ENCODE measurements at regions not wholly inside any gene's neighbourhood (a gene's known extent, or its start where the extent isn't known, plus 50 kb on each side); places are given as distances from the start of the nearest gene placed in this dataset.

DNA sequence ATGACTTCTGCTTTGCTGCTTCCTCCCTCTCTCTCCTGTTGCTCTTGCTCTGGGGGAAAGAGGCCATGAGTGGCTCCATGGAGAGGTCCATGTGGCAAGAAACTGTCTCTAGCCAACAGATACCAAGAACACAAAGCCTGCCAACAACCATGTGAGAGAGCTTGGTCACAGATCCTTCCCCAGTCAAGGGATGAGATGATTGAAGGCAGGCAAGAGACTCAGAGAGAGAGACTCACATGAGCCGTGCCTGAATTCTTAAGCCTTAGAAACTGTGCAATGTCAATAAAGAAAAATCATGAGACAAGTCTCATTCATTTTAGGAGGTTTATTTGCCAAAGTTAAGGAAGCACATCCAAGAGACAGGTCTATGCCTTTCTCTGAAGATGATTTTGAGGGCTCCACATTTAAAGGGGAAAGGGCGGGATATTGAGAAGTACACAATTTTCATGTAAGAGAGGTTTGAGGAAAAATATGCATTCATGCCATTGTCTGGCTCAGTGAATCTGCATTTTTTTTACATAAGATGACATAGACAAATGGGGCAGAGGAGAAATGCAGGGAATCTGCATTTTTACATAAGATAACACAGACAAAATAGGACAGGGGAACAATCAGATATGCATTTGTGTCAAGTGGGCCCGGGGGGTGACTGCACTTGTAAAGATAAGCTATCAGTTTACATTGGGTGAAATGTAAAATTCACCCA, 59.5 kb upstream of the SUCLG2 start (continued):
- no peak for TF ChIP-seq IRF3 (IDR thresholded peaks at IDR 0.05; ENCODE audit: low read depth, low read length)
- TF ChIP-seq CTCF (IDR thresholded peaks at IDR 0.05) = no peak

DNA sequence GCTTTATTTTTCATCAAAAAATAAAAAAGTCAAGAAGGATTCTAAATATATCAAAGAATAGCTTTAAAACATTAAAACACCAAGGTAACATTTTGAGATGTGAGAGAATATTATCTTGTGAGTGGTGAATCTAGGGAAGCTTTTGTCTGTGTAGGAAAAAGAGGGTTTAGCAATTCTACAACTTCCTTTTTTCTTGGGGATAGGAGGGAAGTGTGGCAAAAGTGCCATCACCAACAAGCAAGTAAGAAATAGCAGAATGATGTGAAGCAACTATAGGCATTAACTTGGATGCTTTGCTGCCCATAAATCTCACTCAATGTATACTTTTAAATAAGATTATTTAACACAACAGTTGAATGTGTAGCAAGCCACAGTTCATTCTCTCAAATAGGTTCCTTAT, 57.8 kb upstream of the SUCLG2 start:
- Histone ChIP-seq H3K27ac (ENCODE audit: low read depth in 2 of 2, low read length in 1 of 2) (no peak overlapping the region), H3K27me3 (ENCODE audit: insufficient read depth) (no peaks in the 10 kb centered on the region), H3K9me3 (no peaks in the 10 kb centered on the region), H3K4me3 (ENCODE audit: low read depth in 2 of 2, low read length in 1 of 2) (no peak overlapping the region), H3K9me2 (no peaks in the 10 kb centered on the region), H3K9ac (no peak overlapping the region), H4K20me1 (ENCODE audit: insufficient read depth) (no peaks in the 10 kb centered on the region), H3K4me1 (ENCODE audit: control insufficient read depth in 1 of 2, insufficient read depth in 2 of 2, low read depth in 1 of 2, low read length in 1 of 2) (no peaks in the 10 kb centered on the region), H3K79me2 (ENCODE audit: insufficient read depth) (no peaks in the 10 kb centered on the region), H3F3A (replicated peaks; ENCODE audit: insufficient read depth) (no peaks in the 10 kb centered on the region), H3K36me3 (replicated peaks in 1 of 2; ENCODE audit: control insufficient read depth in 1 of 2, insufficient read depth in 2 of 2, low read length in 1 of 2) (no peaks in the 10 kb centered on the region), H3K4me2 (no peak overlapping the region), H2AFZ (ENCODE audit: low read depth) (no peak overlapping the region)
- no peak for DNase-seq
- TF ChIP-seq, protein P1, sequence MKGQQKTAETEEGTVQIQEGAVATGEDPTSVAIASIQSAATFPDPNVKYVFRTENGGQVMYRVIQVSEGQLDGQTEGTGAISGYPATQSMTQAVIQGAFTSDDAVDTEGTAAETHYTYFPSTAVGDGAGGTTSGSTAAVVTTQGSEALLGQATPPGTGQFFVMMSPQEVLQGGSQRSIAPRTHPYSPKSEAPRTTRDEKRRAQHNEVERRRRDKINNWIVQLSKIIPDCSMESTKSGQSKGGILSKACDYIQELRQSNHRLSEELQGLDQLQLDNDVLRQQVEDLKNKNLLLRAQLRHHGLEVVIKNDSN (IDR thresholded peaks at IDR 0.05; ENCODE audit: borderline replicate concordance, low read depth) = no peak
- TF ChIP-seq MXI1 (IDR thresholded peaks at IDR 0.05; ENCODE audit: low read depth, low read length) = no peak
- no peak for TF ChIP-seq SMC3 (IDR thresholded peaks at IDR 0.05; ENCODE audit: low read depth, low read length)
- no peak for TF ChIP-seq YY1 (IDR thresholded peaks at IDR 0.05; ENCODE audit: low read depth)
- TF ChIP-seq FOXJ3 (CRISPR knock-in tag; IDR thresholded peaks at IDR 0.05) = no peak
- no peak for TF ChIP-seq RFX5 (IDR thresholded peaks at IDR 0.05; ENCODE audit: low read length)
- no peak for TF ChIP-seq TEAD4 (IDR thresholded peaks at IDR 0.05; ENCODE audit: borderline replicate concordance, insufficient read depth)
- TF ChIP-seq RCOR1 (IDR thresholded peaks at IDR 0.05; ENCODE audit: low read length) = no peak
- TF ChIP-seq JUND (IDR thresholded peaks at IDR 0.05) = no peak
- TF ChIP-seq, protein P2, sequence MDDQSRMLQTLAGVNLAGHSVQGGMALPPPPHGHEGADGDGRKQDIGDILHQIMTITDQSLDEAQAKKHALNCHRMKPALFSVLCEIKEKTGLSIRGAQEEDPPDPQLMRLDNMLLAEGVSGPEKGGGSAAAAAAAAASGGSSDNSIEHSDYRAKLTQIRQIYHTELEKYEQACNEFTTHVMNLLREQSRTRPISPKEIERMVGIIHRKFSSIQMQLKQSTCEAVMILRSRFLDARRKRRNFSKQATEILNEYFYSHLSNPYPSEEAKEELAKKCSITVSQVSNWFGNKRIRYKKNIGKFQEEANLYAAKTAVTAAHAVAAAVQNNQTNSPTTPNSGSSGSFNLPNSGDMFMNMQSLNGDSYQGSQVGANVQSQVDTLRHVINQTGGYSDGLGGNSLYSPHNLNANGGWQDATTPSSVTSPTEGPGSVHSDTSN (IDR thresholded peaks at IDR 0.05) = no peak
- no peak for TF ChIP-seq TAF1 (IDR thresholded peaks at IDR 0.05; ENCODE audit: borderline replicate concordance, low read depth, low read length)
- no peak for TF ChIP-seq TCF12 (IDR thresholded peaks at IDR 0.05)
- TF ChIP-seq NFIC (IDR thresholded peaks at IDR 0.05; ENCODE audit: borderline replicate concordance) = no peak
- TF ChIP-seq EZH2phosphoT487 (IDR thresholded peaks at IDR 0.05; ENCODE audit: borderline replicate concordance, low read depth) = no peak
- TF ChIP-seq REST (IDR thresholded peaks at IDR 0.05; ENCODE audit: low read depth, low read length) = no peak
- TF ChIP-seq FOSL2 (IDR thresholded peaks at IDR 0.05; ENCODE audit: borderline replicate concordance, low read depth) = no peak
- POLR2A ChIA-PET = no interaction called here
- CTCF ChIA-PET = interaction anchor here (0.9 kb wide), 1 partner anchor 12 kb away, joined by 3 read pairs; no protein-coding TSS in a partner anchor
